Ascending aorta (tissue), 2 donors: ENCODE measurements at regions not wholly inside any gene's neighbourhood (a gene's known extent, or its start where the extent isn't known, plus 50 kb on each side); places are given as distances from the start of the nearest gene placed in this dataset.

Source experiments
- DNase-seq, 2 donors: peaks; one replicate each; pipeline ENCODE4 v3.0.0-alpha.2; 2019; ENCODE audit warnings: low spot score in 2 of 2
- H3K27ac ChIP-seq, 2 donors: fragments of 200-600 bp; sonication (generic); one replicate each; pipeline ENCODE4 v1.5.1; 2016 to 2017; ENCODE audit warnings: mild to moderate bottlenecking in 1 of 2
- H3K27me3 ChIP-seq: fragments of 200-600 bp; sonication (generic); one replicate; pipeline ENCODE4 v1.5.1; 2017
- H3K36me3 ChIP-seq, 2 donors: fragments of 200-600 bp; sonication (generic); one replicate each; pipeline ENCODE4 v1.5.1; 2016
- H3K4me1 ChIP-seq, 2 donors: fragments of 200-600 bp; sonication (generic); one replicate each; pipeline ENCODE4 v1.5.1; 2016 to 2017; ENCODE audit warnings: mild to moderate bottlenecking in 1 of 2
- H3K4me3 ChIP-seq, 2 donors: fragments of 200-600 bp; sonication (generic); one replicate each; pipeline ENCODE4 v1.5.1; 2016 to 2017; ENCODE audit warnings: mild to moderate bottlenecking in 1 of 2
- H3K9me3 ChIP-seq, 2 donors: fragments of 200-600 bp; sonication (generic); one replicate each; pipeline ENCODE4 v1.5.1; 2016
- intact Hi-C: fragments of 100-400 bp; cut with DNase I; formaldehyde crosslinking; loops from one replicate; pipeline ENCODE4 v1.15.1; 2023
- TF ChIP-seq, protein P1 (sequence below), 3 experiments: fragments of 200-600 bp in 2 of 3; fragments of 450-650 bp in 1 of 3; sonication (generic) in 2 of 3; IDR thresholded peaks; one replicate each; pipeline ENCODE4 v1.5.1; 2016 to 2019; ENCODE audit warnings: antibody characterized with exemption in 3 of 3, mild to moderate bottlenecking in 1 of 3, moderate library complexity in 1 of 3

DNA sequence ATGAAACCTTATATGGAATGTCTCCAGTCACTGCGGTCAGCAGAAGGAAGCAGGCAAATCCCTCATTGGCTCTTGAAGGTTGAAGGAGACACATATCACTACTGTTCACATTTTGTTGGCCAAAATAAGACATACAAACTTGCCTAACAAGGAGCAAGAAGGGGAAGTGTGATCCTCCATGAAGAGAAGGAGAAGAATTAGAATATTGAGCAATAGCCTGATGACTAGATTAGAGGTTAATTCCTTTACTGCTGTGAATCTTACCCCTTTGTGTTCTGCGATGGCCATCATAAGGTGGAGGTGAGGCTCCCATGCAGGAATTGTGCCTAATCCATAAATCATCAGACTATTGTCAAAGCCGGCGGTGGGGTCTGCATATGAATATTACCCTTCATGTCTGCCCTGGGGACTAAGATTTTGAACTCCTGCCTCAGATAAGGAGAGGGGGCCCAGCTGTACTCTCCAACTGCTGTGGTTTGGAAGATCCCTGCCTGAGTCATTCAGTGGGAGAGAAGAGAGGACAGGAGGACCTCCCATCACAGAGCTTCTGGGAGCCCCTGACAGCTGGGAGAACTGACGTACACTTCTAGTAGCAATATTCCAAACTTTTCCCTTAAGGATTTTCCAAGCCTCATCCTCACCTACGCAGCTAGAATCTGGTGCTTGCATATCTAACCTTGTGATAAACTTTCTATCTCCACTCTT is 398.5 kb downstream of the REEP3 start:
- H3K27me3 ChIP-seq: no peaks in the 10 kb centered on the region
- no peak for DNase-seq
- H3K4me1 ChIP-seq: no peaks in the 10 kb centered on the region
- intact Hi-C loops: no loop called here
- no peak overlapping the region for H3K4me3 ChIP-seq
- H3K36me3 ChIP-seq: no peaks in the 10 kb centered on the region
- TF ChIP-seq, protein P1, sequence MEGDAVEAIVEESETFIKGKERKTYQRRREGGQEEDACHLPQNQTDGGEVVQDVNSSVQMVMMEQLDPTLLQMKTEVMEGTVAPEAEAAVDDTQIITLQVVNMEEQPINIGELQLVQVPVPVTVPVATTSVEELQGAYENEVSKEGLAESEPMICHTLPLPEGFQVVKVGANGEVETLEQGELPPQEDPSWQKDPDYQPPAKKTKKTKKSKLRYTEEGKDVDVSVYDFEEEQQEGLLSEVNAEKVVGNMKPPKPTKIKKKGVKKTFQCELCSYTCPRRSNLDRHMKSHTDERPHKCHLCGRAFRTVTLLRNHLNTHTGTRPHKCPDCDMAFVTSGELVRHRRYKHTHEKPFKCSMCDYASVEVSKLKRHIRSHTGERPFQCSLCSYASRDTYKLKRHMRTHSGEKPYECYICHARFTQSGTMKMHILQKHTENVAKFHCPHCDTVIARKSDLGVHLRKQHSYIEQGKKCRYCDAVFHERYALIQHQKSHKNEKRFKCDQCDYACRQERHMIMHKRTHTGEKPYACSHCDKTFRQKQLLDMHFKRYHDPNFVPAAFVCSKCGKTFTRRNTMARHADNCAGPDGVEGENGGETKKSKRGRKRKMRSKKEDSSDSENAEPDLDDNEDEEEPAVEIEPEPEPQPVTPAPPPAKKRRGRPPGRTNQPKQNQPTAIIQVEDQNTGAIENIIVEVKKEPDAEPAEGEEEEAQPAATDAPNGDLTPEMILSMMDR (IDR thresholded peaks at IDR 0.05): no peak
- H3K27ac ChIP-seq: no peak overlapping the region
- H3K9me3 ChIP-seq: no peaks in the 10 kb centered on the region

DNA sequence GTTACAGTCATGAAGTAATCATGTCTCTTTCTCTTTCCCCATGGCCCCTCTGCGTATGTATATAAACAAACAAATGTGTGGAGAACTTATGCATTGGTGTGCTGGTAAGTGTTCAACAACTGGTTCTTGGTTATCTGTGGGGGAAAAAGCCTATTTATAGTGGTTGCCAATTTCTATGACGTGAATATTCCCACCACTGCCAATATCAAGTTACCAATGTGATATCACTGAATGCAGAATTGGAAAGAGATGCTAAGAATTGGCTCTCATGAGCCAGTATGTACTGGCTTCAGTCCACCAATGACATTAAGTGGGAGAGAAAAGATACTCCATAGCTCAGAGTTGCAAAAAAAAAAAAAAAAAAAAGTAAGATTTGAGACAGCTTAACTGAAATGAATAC is 399.7 kb downstream of the REEP3 start:
- Histone ChIP-seq H3K27me3 (no peaks in the 10 kb centered on the region), H3K27ac (no peak overlapping the region), H3K9me3 (no peaks in the 10 kb centered on the region), H3K36me3 (no peaks in the 10 kb centered on the region), H3K4me1 (no peaks in the 10 kb centered on the region), H3K4me3 (no peak overlapping the region)
- TF ChIP-seq, protein P1 (IDR thresholded peaks at IDR 0.05): no peak
- no peak for DNase-seq
- intact Hi-C loops: no loop called here

DNA sequence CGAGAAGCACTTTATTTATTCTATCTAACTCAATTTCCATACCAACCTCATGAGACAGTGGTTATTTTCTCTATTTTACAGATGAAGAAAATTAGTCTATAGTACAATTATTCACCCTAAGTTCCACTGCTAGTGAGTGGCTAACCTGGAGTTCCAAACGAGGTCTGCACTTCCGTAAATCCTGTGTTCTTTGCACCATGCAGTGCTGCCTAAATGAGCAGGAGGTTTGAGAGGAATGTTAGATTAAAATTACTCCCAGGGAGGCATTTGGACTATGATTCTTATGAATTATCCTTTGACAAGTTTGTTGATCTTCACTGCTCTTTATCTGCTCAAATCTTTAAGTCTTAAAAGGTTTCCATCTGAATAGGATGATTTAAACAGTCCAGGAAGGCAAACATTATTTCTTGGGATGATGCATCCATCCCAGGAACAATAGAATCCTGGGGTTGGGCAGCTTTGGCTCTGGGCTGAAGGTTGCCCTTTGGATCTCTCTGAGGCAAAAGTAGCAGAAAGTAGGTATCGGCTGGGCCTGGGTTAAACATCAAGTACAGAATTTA is 400.8 kb downstream of the REEP3 start:
- Histone ChIP-seq H3K9me3 (no peaks in the 10 kb centered on the region), H3K4me1 (no peaks in the 10 kb centered on the region), H3K27me3 (no peaks in the 10 kb centered on the region), H3K27ac (no peak overlapping the region), H3K4me3 (no peak overlapping the region), H3K36me3 (no peaks in the 10 kb centered on the region)
- DNase-seq: no peak
- TF ChIP-seq, protein P1 (IDR thresholded peaks at IDR 0.05): no peak
- intact Hi-C loops: no loop called here

- TF ChIP-seq, protein P1 (IDR thresholded peaks at IDR 0.05): no peak
- Histone ChIP-seq H3K36me3 (no peaks in the 10 kb centered on the region), H3K4me1 (no peaks in the 10 kb centered on the region), H3K9me3 (no peaks in the 10 kb centered on the region), H3K27ac (no peak overlapping the region), H3K4me3 (no peak overlapping the region), H3K27me3 (no peaks in the 10 kb centered on the region)
- intact Hi-C loops: no loop called here
- no peak for DNase-seq
Observed at GRCh38 chr10:63922468-63923284, 401.5 kb downstream of the REEP3 start.

- Histone ChIP-seq H3K36me3 (no peaks in the 10 kb centered on the region), H3K27me3 (no peaks in the 10 kb centered on the region), H3K27ac (no peak overlapping the region), H3K4me1 (no peaks in the 10 kb centered on the region), H3K4me3 (no peak overlapping the region), H3K9me3 (no peaks in the 10 kb centered on the region)
- intact Hi-C loops: no loop called here
- no peak for DNase-seq
- TF ChIP-seq, protein P1 (IDR thresholded peaks at IDR 0.05): no peak
Observed at GRCh38 chr10:63929831-63930467, 408.7 kb downstream of the REEP3 start.
